HCT116 (cell line): ENCODE measurements at regions not wholly inside any gene's neighbourhood (a gene's known extent, or its start where the extent isn't known, plus 50 kb on each side); places are given as distances from the start of the nearest gene placed in this dataset.

ENCODE experiments used
- ATAC-seq: fragments of 200-7000 bp; cut with Tn5 transposase; 2 replicates; pipeline ENCODE4 v1.9.1; 2020; ENCODE audit warnings: mild to moderate bottlenecking, moderate library complexity
- BruUV-seq: library from RNA; stranded (reverse); fragments of 400-500 nt; replicated peaks from 2 replicates; lab custom pipeline; 2021; lab: Mats Ljungman, UMichigan
- CTCF ChIA-PET: fragments of 300-600 bp; sonication (Branson Sonifier 250); formaldehyde crosslinking; loops from one replicate; lab custom pipeline; 2021; ENCODE audit warnings: antibody characterized with exemption; lab: Charles Lee
- POLR2A ChIA-PET: fragments of 300-600, 350-600 bp; sonication (Branson Sonifier 250); formaldehyde crosslinking; loops from one replicate; lab custom pipeline; 2021; ENCODE audit warnings: antibody characterized with exemption; lab: Charles Lee
- RAD21 ChIA-PET, 2 experiments: fragments of 300-600 bp; sonication (Branson Sonifier 250); formaldehyde crosslinking; loops; one replicate each; lab custom pipeline; 2023; ENCODE audit warnings: low total read pairs in 2 of 2; ENCODE audit not compliant: uncharacterized antibody in 2 of 2, unreplicated experiment in 2 of 2, low non-redundant PET in 1 of 2; lab: Charles Lee
- DNase-seq: peaks from one replicate; pipeline ENCODE4 v3.0.0-alpha.2; 2010; ENCODE audit warnings: low read depth, low spot score
- H2AFZ ChIP-seq: fragments of 200-600 bp; shearing (Covaris generic), sonication (generic); 2 replicates; pipeline ENCODE4 v1.6.1; 2017; ENCODE audit warnings: low read depth, mixed run types, mixed read lengths, antibody characterized with exemption, low read length; ENCODE audit not compliant: poor library complexity, severe bottlenecking
- H3K27ac ChIP-seq: 2 replicates; pipeline ENCODE4 v1.5.1; 2012; ENCODE audit warnings: low read depth, low read length
- H3K27me3 ChIP-seq: fragments of 200-600 bp; sonication (generic); 2 replicates; pipeline ENCODE4 v1.6.1; 2016; ENCODE audit warnings: mixed run types, low read length, mixed read lengths; ENCODE audit not compliant: insufficient read depth
- H3K36me3 ChIP-seq, 2 experiments: fragments of 200-500 bp in 1 of 2; fragments of 200-600 bp in 1 of 2; sonication (Bioruptor generic) in 1 of 2; sonication (generic) in 1 of 2; 2 replicates each; pipeline versions ENCODE4 v1.5.1 to v1.6.1; 2014 to 2016; ENCODE audit warnings: low read length in 2 of 2, inconsistent platforms in 1 of 2, mixed read lengths in 1 of 2, mixed run types in 1 of 2; ENCODE audit not compliant: insufficient read depth in 2 of 2, control insufficient read depth in 1 of 2
- H3K4me1 ChIP-seq, 2 experiments: fragments of 200-600 bp in 1 of 2; sonication (generic) in 1 of 2; 2 replicates each; pipeline versions ENCODE4 v1.5.1 to v1.6.1; 2012 to 2017; ENCODE audit warnings: low read length in 2 of 2, inconsistent platforms in 1 of 2, mild to moderate bottlenecking in 1 of 2, mixed read lengths in 1 of 2, mixed run types in 1 of 2, moderate library complexity in 1 of 2; ENCODE audit not compliant: insufficient read depth in 2 of 2, control insufficient read depth in 1 of 2
- H3K4me2 ChIP-seq: fragments of 200-600 bp; sonication (generic); 2 replicates; pipeline ENCODE4 v1.6.1; 2017; ENCODE audit warnings: mixed run types, low read length, mixed read lengths
- H3K4me3 ChIP-seq, 2 experiments: fragments of 200-600 bp in 1 of 2; sonication (generic) in 1 of 2; replicated peaks in 1 of 2; 2 replicates each; pipeline ENCODE4 v1.5.1; 2011 to 2016; ENCODE audit warnings: low read length in 2 of 2, control low read depth in 1 of 2, low read depth in 1 of 2, mild to moderate bottlenecking in 1 of 2, mixed read lengths in 1 of 2, mixed run types in 1 of 2
- H3K79me2 ChIP-seq: fragments of 200-600 bp; sonication (generic); 2 replicates; pipeline ENCODE4 v1.6.1; 2017; ENCODE audit warnings: mild to moderate bottlenecking, mixed run types, low read length, moderate library complexity, mixed read lengths; ENCODE audit not compliant: insufficient read depth
- H3K9ac ChIP-seq: fragments of 200-600 bp; sonication (generic); 2 replicates; pipeline ENCODE4 v1.6.1; 2016; ENCODE audit warnings: low read length, mixed read lengths
- H3K9me2 ChIP-seq: fragments of 200-600 bp; sonication (generic), shearing (Covaris generic); 2 replicates; pipeline ENCODE4 v1.6.1; 2017; ENCODE audit warnings: mixed run types, mild to moderate bottlenecking, moderate library complexity; ENCODE audit not compliant: insufficient read depth
- H3K9me3 ChIP-seq, 2 experiments: fragments of 200-500 bp in 1 of 2; fragments of 200-600 bp in 1 of 2; sonication (Bioruptor generic) in 1 of 2; sonication (generic) in 1 of 2; 2 replicates each; pipeline ENCODE4 v1.6.1; 2014 to 2017; ENCODE audit warnings: low read length in 2 of 2, mixed read lengths in 2 of 2, inconsistent platforms in 1 of 2, low read depth in 1 of 2, mild to moderate bottlenecking in 1 of 2, mixed run types in 1 of 2, moderate library complexity in 1 of 2; ENCODE audit not compliant: control insufficient read depth in 1 of 2, insufficient read depth in 1 of 2
- H4K20me1 ChIP-seq: fragments of 200-600 bp; sonication (generic), shearing (Covaris generic); 2 replicates; pipeline ENCODE4 v1.6.1; 2017; ENCODE audit warnings: mixed run types, mild to moderate bottlenecking, moderate library complexity; ENCODE audit not compliant: insufficient read depth
- CTCF ChIP-seq, 3 experiments: fragments of 200-600 bp in 1 of 3; sonication (generic) in 1 of 3; IDR thresholded peaks in 2 of 3; conservative IDR thresholded peaks in 1 of 3; 2 replicates each; pipeline ENCODE4 v1.5.1; 2012 to 2017; ENCODE audit warnings: low read depth in 2 of 3, low read length in 2 of 3, antibody characterized with exemption in 1 of 3, borderline replicate concordance in 1 of 3, control low read depth in 1 of 3, mild to moderate bottlenecking in 1 of 3, mixed read lengths in 1 of 3, mixed run types in 1 of 3, moderate library complexity in 1 of 3; ENCODE audit not compliant: insufficient read depth in 1 of 3
- ELF1 ChIP-seq: IDR thresholded peaks from 2 replicates; pipeline ENCODE4 v1.6.1; 2012; ENCODE audit warnings: low read depth, borderline replicate concordance
- FOSL1 ChIP-seq: IDR thresholded peaks from 2 replicates; pipeline ENCODE4 v1.6.1; 2012; ENCODE audit warnings: low read depth
- MAX ChIP-seq: IDR thresholded peaks from 2 replicates; pipeline ENCODE4 v1.6.1; 2012
- POLR2AphosphoS5 ChIP-seq: IDR thresholded peaks from 2 replicates; pipeline ENCODE4 v1.6.1; 2011; ENCODE audit warnings: mild to moderate bottlenecking, low read depth, low read length, moderate library complexity
- RAD21 ChIP-seq: IDR thresholded peaks from 2 replicates; pipeline ENCODE4 v1.6.1; 2012; ENCODE audit warnings: low read depth, mild to moderate bottlenecking
- REST ChIP-seq: IDR thresholded peaks from 2 replicates; pipeline ENCODE4 v1.6.1; 2012; ENCODE audit warnings: low read depth
- SIN3A ChIP-seq: IDR thresholded peaks from 2 replicates; pipeline ENCODE4 v1.6.1; 2012; ENCODE audit warnings: low read depth
- intact Hi-C: fragments of 100-400 bp; cut with micrococcal nuclease; formaldehyde crosslinking; loops from 2 replicates; pipeline ENCODE4 v1.10.0; 2022

GRCh38 chr6:120764312-120764711, 570.0 kb downstream of the TBC1D32 start:
- ATAC-seq = peak; percentile 65
- no peak overlapping the region for H2AFZ ChIP-seq

More at GRCh38 chr6:120764312-120764711, 570.0 kb downstream of the TBC1D32 start:
- Histone ChIP-seq H3K9me3 (no peaks in the 10 kb centered on the region), H3K36me3 (no peaks in the 10 kb centered on the region), H3K9ac (no peak overlapping the region), H3K4me1 (no peaks in the 10 kb centered on the region), H3K9me2 (no peaks in the 10 kb centered on the region), H3K27ac (no peak overlapping the region), H3K4me2 (no peak overlapping the region), H3K27me3 (no peaks in the 10 kb centered on the region), H3K79me2 (no peaks in the 10 kb centered on the region), H4K20me1 (no peaks in the 10 kb centered on the region), H3K4me3 (no peak overlapping the region)
- no TSS peak for BruUV-seq
- DNase-seq = no peak
- intact Hi-C loops = no loop called here
- TF ChIP-seq REST (no peak), ELF1 (no peak), CTCF (IDR thresholded peaks at IDR 0.05 in 2 of 3, conservative IDR thresholded peaks at IDR 0.05 in 1 of 3; ENCODE audit: borderline replicate concordance in 1 of 3, insufficient read depth in 1 of 3, low read depth in 2 of 3, low read length in 2 of 3) (peak in 1 of 3 experiments; percentile 29; a peak in 2 of 6 replicates), MAX (no peak), FOSL1 (no peak), SIN3A (no peak), RAD21 (peak; percentile 37), POLR2AphosphoS5 (no peak)
- POLR2A ChIA-PET = no interaction called here
- RAD21 ChIA-PET = no interaction called here
- CTCF ChIA-PET = interaction anchor here (0.7 kb wide), 1 partner anchor 358 kb away, joined by 3 read pairs; no protein-coding TSS in a partner anchor
